ENCODE measurements at regions not wholly inside any gene's neighbourhood (a gene's known extent, or its start where the extent isn't known, plus 50 kb on each side); places are given as distances from the start of the nearest gene placed in this dataset.

DNA sequence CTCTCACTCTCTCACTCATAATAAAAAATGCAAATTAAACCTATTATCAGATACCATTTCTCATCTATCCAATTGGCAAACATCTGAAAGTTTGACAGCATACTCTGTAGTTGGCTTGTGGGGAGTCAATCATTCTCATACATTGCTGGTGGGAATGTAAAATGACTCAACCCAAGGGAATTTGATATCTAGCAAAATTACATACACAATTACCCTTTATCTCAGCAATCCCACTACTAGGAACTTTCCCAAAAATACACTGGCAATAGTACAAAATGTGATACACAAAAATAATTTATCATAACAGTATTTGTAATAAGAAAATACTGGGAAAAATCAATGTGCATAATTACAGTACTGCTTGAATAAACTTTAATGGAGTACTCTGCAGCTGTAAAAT lies 731.3 kb downstream of the DTWD2 start:
- no peak for DNase-seq

- no peak for DNase-seq
These were observed 734.9 kb downstream of the DTWD2 start for GRCh38 chr5:118253225-118254061.

GRCh38 chr5:118249386-118249785 lies 739.0 kb downstream of the DTWD2 start:
- no peak for DNase-seq

- no peak for DNase-seq
These were observed 740.9 kb downstream of the DTWD2 start for GRCh38 chr5:118247458-118247857.

DNA sequence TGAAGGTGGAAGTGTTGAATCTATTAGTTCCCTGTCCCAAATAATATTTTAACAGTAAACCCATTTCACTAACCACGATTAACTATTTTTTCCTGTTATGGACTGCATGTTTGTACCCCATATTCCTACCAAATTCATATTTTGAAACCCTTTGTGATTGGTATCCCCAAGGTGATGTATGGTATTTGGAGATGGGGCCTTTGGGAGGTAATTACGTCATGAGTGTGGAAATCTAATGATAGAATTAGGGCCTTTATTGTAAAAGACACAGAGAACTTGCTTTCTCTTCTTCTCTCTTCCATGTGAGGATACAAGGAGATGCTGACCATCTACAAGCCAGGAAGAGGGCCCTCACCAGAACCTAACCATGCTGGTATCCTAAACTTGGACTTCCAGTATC lies 744.7 kb downstream of the DTWD2 start:
- DNase-seq = no peak

GRCh38 chr5:118243068-118243467 lies 745.3 kb downstream of the DTWD2 start:
- no peak for DNase-seq

DNA sequence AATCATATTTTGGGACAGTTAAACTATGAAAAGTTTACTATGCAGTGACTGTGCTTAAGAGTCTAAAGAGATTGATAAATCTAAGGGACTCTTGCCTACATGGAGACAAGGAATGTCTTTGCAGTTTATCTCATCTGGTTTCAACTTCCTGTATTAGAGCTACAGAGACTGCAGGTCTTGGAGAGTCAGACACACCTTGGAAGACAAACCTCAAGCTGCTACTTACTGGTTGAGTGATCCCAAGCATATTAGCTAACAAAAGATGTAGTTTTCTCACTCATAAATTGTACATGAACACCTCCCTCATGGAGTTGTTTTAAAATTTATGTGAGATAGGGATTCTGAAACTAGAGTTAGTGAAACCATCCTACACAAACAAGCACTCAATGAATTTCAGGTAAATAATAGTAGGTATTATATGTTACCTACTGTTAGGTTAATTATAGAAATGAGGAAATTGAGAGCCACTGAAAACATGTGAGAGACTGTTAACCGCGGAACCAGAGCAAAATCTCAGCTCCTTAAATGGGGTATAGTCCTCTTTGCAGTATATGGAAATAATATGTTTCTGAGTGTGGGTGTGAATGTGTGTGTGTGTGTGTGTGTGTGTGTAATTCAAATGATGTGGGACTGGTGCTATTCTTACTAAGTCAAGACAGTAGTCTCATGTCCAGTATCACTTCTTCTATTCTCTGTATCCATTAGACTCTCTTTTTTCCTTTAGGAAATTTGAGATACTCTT lies 752.1 kb downstream of the DTWD2 start:
- DNase-seq = no peak

- DNase-seq = no peak
These were observed 754.7 kb downstream of the DTWD2 start for GRCh38 chr5:118233606-118234005.

DNA sequence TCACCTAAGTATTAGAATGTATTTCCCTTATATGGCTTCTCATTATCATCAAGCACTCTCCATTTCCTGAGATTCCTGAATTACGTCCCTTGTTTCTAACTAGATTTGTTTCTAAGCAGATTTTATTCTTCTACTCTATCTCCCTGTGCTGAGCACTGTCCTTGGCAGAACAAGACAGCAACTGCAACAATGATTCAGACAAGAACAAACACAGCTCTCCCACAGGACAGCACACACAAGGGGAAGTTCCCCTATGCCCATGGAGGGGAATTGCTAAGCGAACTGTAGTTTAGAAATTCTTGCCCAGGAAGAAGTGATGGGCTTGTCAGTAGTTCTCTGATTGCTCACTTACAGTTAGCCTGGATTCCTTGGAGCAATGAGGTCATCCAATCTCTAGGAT lies 759.9 kb downstream of the DTWD2 start:
- no peak for DNase-seq

DNA sequence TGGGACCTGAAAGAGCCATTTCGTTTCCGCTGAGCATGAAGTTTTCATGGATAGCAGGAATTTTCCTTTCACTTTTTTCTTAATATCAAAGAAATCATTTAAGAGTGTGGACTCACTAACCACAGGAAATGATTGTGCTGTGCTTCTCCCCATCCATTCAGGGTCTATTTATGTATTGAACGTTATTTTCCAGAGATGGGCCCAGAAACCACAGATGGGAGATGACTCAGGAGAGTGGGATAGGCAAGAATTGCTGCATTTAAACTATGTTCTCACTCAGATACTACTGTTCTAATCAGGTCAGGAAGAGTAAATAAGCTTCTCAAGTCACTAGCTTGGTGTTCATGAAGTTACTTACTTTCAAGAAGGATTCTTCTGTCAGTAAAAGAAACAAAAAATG lies 763.8 kb downstream of the DTWD2 start:
- no peak for DNase-seq

DNA sequence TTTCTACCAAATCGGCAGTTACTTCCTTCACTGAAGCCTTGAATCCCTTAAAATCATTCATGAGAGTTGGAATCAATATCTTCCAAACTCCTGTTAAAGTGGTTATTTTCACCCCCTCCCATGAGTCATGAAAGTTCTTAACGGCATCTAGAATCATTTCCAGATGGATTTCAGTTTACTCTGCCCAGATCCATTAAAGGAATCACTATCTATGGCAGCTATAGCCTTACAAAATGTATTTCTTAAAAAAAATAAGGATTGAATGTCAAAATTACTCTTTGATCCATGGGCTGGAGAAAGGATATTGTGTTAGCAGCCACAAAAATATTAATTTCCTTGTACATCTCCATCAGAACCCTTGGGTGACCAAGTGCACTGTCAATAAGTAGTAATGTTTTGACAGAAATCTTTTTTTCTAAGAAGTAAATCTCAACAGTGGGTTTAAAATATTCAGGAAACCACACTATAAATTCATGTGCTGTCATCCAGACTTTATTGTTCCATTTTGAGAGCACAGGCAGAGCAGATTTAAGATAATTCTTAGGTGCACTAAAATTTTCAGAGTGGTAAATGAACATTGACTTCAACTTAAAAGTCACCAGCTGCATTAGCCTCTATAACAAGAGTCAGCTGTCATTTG lies 767.7 kb downstream of the DTWD2 start:
- no peak for DNase-seq

- DNase-seq = no peak
These were observed 776.7 kb downstream of the DTWD2 start for GRCh38 chr5:118211606-118212005.

- DNase-seq = no peak
These were observed 780.3 kb downstream of the DTWD2 start for GRCh38 chr5:118208031-118208453.

DNA sequence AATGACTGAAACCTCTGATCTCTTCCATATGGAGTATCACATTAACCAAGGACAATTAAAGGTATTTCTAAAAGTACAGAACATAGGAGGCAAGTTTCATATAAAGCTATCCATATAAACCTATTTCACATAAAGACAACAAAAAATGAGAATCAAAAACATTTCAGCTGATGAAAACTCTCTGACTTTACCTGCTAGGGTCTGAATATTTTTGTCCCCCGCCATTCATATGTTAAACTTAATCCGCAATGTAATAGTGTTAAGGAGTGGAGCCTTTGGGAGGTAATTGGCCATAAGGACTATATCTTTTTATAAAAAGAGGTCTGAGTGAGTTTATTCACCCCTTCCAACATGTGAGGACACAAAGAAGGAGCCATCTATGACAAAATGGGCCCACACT lies 788.5 kb downstream of the DTWD2 start:
- no peak for DNase-seq

- no peak for DNase-seq
These were observed 792.1 kb downstream of the DTWD2 start for GRCh38 chr5:118196229-118196628.

DNA sequence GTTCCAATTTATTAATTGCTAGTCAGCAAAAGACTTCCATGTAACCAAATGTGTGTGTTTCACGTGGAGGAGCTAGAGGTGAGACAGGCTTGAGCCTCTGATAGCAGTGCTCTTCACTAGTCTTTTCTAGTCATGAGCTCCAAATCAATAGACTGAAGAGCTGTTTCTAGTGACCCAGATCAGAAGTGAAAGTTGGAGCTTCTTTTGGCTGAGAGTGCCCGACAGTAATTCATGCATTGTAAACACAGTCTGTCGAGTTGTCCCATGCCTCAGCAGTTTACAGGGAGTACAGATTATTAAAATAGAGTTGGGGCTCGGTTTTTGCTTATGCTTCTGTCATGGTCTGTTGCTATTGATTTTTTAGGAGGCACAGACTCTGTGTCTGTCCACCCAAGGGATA lies 793.1 kb downstream of the DTWD2 start:
- DNase-seq = no peak

GRCh38 chr5:118193194-118193905 lies 795.0 kb downstream of the DTWD2 start:
- no peak for DNase-seq

DNA sequence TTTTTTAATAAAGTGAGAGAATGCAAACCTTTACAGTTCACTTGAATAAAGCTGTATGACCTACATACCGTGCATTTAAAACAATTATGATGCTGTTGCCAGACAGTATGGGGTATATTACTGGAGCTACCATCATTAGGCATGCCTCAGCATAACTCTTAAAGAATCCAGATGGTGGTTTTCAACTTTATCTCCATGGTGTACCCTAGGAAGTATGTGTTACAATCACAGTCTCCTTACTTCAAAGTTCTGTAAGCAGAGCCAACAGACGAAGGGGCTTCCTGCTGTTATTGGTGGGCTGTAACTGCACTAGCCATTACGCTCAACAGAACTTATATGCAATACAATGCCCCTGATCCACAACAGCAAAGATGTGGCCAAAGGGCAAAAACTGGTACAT lies 803.3 kb downstream of the DTWD2 start:
- DNase-seq = no peak

DNA sequence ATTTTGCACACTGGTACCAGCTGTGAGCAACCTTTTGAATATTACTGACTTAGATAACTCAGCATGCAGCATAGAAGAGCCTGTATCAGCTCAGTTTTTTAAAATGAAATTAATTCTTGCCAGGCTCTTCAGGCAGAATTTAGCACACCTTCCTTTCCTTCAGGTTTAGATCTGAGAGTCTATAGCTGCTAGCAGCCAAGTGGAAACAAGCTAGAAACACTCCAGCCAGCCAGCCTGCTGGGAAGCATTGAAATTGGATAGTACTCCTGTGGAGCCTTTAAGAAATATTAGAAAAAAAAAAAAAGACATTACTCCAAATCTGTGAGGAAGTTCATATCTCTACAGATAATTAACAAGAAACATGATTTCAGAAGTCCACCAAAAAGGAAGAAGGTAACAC lies 812.2 kb downstream of the DTWD2 start:
- DNase-seq = no peak

GRCh38 chr5:118174671-118175070 lies 813.7 kb downstream of the DTWD2 start:
- DNase-seq = no peak

DNA sequence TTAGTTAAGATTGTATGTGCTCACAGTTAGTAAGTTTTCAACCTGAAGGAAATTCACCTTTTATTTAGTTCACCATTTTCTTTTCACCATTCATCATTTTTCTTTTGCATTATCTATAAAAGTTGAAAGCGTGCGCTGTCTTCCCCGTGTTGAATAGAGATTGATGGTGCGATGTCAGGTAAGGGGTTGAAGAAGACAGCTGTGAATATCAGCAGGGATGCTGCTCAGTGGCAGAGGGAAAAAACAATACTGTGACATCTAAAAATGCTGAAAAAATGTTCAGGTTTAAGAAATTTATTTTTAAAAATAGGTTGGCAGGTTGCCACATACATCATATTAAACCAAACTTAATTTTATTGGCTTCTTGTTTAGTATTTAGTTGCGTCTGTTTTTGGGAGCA lies 815.0 kb downstream of the DTWD2 start:
- no peak for DNase-seq

- DNase-seq = no peak
These were observed 822.7 kb downstream of the DTWD2 start for GRCh38 chr5:118165619-118166018.

GRCh38 chr5:118156181-118156580 lies 832.2 kb downstream of the DTWD2 start:
- DNase-seq = no peak
